ENCODE measurements at regions not wholly inside any gene's neighbourhood (a gene's known extent, or its start where the extent isn't known, plus 50 kb on each side); places are given as distances from the start of the nearest gene placed in this dataset.

DNA sequence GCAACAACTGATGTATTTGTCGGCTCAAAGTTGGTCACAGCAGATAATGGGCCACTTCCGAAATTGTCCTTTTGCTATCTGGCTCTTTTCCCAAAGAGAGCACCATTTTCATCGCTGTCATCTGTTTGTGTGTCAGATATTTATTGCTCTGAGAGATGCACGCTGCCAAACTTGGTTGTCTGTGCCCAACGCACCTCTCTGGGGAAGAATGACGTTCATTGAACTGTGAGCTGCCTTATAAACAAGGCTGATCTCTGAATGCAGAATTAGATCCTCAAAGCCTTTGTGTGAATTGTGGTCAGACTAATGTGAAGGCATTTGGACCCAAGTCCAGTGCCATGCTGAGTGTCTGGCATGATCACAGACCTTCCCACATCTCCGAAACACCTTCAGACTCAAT lies 174.7 kb upstream of the LYZL1 start:
- TF ChIP-seq, protein P1, sequence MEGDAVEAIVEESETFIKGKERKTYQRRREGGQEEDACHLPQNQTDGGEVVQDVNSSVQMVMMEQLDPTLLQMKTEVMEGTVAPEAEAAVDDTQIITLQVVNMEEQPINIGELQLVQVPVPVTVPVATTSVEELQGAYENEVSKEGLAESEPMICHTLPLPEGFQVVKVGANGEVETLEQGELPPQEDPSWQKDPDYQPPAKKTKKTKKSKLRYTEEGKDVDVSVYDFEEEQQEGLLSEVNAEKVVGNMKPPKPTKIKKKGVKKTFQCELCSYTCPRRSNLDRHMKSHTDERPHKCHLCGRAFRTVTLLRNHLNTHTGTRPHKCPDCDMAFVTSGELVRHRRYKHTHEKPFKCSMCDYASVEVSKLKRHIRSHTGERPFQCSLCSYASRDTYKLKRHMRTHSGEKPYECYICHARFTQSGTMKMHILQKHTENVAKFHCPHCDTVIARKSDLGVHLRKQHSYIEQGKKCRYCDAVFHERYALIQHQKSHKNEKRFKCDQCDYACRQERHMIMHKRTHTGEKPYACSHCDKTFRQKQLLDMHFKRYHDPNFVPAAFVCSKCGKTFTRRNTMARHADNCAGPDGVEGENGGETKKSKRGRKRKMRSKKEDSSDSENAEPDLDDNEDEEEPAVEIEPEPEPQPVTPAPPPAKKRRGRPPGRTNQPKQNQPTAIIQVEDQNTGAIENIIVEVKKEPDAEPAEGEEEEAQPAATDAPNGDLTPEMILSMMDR (IDR thresholded peaks at IDR 0.05), result no peak
- no peak for TF ChIP-seq POLR2A (IDR thresholded peaks at IDR 0.05; ENCODE audit: low read depth)
- TF ChIP-seq POLR2AphosphoS5 (IDR thresholded peaks at IDR 0.05), result no peak
